ENCODE measurements at regions not wholly inside any gene's neighbourhood (a gene's known extent, or its start where the extent isn't known, plus 50 kb on each side); places are given as distances from the start of the nearest gene placed in this dataset.

DNA sequence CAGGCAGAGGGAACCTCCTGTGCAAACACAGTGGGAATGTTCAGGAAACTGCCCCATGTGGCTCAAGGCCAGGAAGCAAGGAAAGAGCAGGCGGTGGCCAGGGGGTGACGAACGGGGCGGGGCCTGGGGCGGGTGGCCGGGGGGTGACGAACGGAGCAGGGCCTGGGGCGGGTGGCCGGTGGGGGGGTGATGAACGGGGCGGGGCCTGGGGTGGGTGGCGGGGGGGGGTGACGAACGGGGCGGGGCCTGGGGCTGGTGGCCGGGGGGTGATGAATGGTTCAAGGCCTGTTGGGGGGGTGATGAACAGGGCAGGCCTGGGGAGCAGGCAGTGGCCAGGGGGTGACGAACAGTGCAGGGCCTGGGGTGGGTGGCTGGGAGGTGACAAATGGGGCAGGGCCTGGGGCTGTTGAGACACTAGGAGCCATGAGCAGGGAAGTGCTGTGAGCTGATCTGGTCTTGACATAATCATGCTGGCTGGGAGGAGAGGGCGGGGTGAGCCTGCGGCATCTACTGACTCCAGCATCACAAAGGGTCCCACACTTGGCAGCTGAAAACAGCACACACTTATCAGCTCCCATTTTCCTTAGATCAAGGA, 62.7 kb upstream of the FBRSL1 start:
- no peak for TF ChIP-seq ESRRG (CRISPR knock-in tag; IDR thresholded peaks at IDR 0.05)
- no peak for TF ChIP-seq ARNTL (CRISPR knock-in tag; IDR thresholded peaks at IDR 0.05; ENCODE audit: borderline replicate concordance, low read depth)
- TF ChIP-seq ZNF70 (CRISPR knock-in tag; IDR thresholded peaks at IDR 0.05), result no peak
- TF ChIP-seq ZNF8 (CRISPR knock-in tag; IDR thresholded peaks at IDR 0.05), result no peak
- no peak for TF ChIP-seq ZFP3 (CRISPR knock-in tag; IDR thresholded peaks at IDR 0.05)
- TF ChIP-seq ZFP30 (CRISPR knock-in tag; IDR thresholded peaks at IDR 0.05), result no peak
- TF ChIP-seq TCF4 (CRISPR knock-in tag; IDR thresholded peaks at IDR 0.05; ENCODE audit: borderline replicate concordance), result no peak
- no peak for TF ChIP-seq BACH2 (CRISPR knock-in tag; IDR thresholded peaks at IDR 0.05; ENCODE audit: borderline replicate concordance)
- no peak for ATAC-seq

DNA sequence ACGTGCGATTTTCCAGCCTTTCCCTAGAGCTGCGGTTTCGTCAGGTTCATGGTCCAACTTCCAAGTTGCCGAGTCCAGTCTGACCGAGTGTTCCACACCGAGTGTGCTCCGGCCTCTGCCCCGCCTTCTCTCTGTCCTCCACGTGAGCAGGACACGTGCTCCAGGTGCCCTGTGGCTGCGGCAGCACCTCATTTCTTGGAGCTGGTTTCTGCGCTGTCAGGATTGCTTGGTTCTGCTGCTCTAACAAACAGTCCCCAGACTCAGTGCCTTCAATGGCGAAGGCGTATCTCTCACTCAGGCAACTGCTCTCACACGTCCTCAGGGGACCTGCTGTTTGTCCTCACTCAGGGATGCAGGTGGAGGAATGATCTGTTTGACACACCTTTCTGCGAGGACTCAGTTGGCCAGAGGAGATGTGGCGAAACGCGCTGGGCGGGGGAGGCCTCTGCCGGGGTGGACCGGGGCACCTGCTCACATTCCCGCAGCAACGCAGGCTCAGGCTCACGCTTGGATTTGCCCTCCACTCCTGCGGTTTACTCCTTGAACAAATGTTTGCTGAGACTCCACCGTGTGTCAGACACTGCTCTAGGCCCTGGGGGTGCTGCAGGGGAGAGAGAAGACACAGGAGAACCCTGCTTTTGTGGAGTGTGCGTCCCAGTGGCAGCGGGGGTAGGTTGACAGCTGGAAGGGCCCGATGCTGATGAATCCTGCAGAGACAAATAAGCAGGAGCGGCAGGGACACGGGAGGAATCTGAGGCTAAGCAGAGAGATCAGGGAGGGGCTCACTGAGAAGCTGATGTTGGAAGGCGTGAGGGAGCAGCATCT, 63.4 kb upstream of the FBRSL1 start:
- TF ChIP-seq OSR1 (CRISPR knock-in tag; IDR thresholded peaks at IDR 0.05) (no peak), CREB5 (CRISPR knock-in tag; IDR thresholded peaks at IDR 0.05; ENCODE audit: low read depth) (no peak), RARB (CRISPR knock-in tag; IDR thresholded peaks at IDR 0.05) (no peak), ZNF8 (CRISPR knock-in tag; IDR thresholded peaks at IDR 0.05) (no peak), ZC3H10 (CRISPR knock-in tag; IDR thresholded peaks at IDR 0.05) (no peak), SNAI2 (CRISPR knock-in tag; IDR thresholded peaks at IDR 0.05) (no peak), TCF4 (CRISPR knock-in tag; IDR thresholded peaks at IDR 0.05; ENCODE audit: borderline replicate concordance) (no peak), ZNF70 (CRISPR knock-in tag; IDR thresholded peaks at IDR 0.05) (no peak), ZFP30 (CRISPR knock-in tag; IDR thresholded peaks at IDR 0.05) (no peak), PPARA (CRISPR knock-in tag; IDR thresholded peaks at IDR 0.05; ENCODE audit: borderline replicate concordance) (no peak), ZNF565 (CRISPR knock-in tag; conservative IDR thresholded peaks at IDR 0.05; ENCODE audit: low read depth) (no peak), GLIS3 (CRISPR knock-in tag; IDR thresholded peaks at IDR 0.05) (no peak), ISL1 (CRISPR knock-in tag; IDR thresholded peaks at IDR 0.05) (no peak)
- no peak for ATAC-seq

GRCh38 chr12:132424811-132425210, 65.1 kb upstream of the FBRSL1 start:
- no peak for ATAC-seq
- TF ChIP-seq ZFP30 (CRISPR knock-in tag; IDR thresholded peaks at IDR 0.05), result no peak
- no peak for TF ChIP-seq CSDC2 (CRISPR knock-in tag; IDR thresholded peaks at IDR 0.05)
- no peak for TF ChIP-seq RARB (CRISPR knock-in tag; IDR thresholded peaks at IDR 0.05)
- TF ChIP-seq PPARA (CRISPR knock-in tag; IDR thresholded peaks at IDR 0.05; ENCODE audit: borderline replicate concordance), result no peak

DNA sequence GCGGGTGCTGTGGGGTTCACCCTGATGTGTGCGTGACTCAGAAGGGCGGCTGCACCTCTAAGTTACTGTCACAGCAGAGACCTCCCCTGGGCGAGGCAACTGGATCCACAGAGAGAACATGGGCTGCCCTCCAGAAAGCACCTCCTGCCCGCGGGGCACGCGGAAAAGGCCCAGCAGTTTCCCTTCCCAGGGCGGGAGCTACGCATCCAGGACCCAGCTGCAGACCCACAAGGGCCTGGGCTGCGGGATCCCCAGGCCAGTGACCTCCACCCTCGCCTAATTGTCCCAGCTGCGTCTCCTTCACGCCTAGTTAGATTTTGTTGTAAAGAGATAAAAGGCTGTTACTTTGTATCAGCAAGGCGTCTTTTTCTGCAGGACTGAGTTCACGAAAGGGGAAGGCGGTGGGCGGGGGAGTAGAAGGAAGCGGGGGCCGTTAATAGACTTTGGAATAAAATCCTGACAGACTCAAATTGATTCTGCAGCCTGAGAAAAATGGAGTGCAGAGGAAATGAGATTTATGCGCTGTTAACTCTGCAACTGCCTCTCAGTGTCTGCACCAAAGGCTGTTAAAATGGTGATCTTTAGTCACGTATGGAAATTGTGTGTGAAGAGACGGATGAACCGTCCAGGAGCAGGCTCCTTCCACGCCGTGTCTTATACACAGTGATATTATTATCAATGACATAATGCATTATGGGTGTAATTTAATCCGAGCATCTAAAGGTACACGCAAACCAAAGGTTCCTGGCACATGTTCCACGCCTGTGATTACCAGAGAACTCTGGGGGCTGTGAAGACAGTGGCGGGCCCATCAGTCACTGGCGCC, 65.9 kb upstream of the FBRSL1 start:
- no peak for ATAC-seq
- TF ChIP-seq ESRRG (CRISPR knock-in tag; IDR thresholded peaks at IDR 0.05) (no peak), ZNF70 (CRISPR knock-in tag; IDR thresholded peaks at IDR 0.05) (no peak), BACH2 (CRISPR knock-in tag; IDR thresholded peaks at IDR 0.05; ENCODE audit: borderline replicate concordance) (no peak)

DNA sequence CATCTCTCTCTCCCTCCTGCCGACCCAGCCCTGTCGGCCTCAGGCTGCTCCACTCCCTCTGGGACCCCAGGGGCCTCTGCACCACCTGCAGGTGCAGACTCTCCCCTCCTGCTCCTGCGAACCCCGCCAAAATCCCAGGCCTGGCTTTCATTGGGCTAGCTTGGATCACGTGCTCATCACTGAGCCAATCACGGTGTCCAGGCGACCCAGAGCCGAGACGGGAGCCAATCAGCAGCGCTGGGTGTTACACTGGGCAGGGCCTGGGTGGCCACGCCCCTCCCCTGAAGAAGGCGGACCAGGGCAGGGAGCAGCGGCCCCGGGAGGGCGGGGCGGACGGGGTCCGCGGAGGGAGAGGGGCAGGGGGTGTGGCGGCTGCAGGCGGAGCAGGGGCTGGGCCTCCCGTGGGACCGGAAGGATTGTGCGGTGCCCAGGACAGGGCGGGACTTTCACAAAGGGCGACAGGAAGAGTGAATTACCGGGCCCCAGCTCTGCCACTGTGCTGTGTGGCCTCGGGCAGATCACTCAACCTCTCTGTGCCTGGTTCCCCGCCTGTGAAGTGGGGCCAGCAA, 66.6 kb upstream of the FBRSL1 start:
- TF ChIP-seq SNAI2 (CRISPR knock-in tag; IDR thresholded peaks at IDR 0.05) (no peak), ESRRG (CRISPR knock-in tag; IDR thresholded peaks at IDR 0.05) (no peak), ZFP3 (CRISPR knock-in tag; IDR thresholded peaks at IDR 0.05) (no peak), ISL1 (CRISPR knock-in tag; IDR thresholded peaks at IDR 0.05) (no peak), RARB (CRISPR knock-in tag; IDR thresholded peaks at IDR 0.05) (no peak), ZFP30 (CRISPR knock-in tag; IDR thresholded peaks at IDR 0.05) (no peak), BACH2 (CRISPR knock-in tag; IDR thresholded peaks at IDR 0.05; ENCODE audit: borderline replicate concordance) (no peak)
- TF ChIP-seq, protein P1, sequence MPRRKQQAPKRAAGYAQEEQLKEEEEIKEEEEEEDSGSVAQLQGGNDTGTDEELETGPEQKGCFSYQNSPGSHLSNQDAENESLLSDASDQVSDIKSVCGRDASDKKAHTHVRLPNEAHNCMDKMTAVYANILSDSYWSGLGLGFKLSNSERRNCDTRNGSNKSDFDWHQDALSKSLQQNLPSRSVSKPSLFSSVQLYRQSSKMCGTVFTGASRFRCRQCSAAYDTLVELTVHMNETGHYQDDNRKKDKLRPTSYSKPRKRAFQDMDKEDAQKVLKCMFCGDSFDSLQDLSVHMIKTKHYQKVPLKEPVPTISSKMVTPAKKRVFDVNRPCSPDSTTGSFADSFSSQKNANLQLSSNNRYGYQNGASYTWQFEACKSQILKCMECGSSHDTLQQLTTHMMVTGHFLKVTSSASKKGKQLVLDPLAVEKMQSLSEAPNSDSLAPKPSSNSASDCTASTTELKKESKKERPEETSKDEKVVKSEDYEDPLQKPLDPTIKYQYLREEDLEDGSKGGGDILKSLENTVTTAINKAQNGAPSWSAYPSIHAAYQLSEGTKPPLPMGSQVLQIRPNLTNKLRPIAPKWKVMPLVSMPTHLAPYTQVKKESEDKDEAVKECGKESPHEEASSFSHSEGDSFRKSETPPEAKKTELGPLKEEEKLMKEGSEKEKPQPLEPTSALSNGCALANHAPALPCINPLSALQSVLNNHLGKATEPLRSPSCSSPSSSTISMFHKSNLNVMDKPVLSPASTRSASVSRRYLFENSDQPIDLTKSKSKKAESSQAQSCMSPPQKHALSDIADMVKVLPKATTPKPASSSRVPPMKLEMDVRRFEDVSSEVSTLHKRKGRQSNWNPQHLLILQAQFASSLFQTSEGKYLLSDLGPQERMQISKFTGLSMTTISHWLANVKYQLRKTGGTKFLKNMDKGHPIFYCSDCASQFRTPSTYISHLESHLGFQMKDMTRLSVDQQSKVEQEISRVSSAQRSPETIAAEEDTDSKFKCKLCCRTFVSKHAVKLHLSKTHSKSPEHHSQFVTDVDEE (CRISPR knock-in tag; IDR thresholded peaks at IDR 0.05), result no peak
- peak; percentile 66 for ATAC-seq

Data from SK-N-SH treated with all-trans-retinoic acid at 6 μM for 48 hours (cell line).